ENCODE measurements at regions not wholly inside any gene's neighbourhood (a gene's known extent, or its start where the extent isn't known, plus 50 kb on each side); places are given as distances from the start of the nearest gene placed in this dataset.

DNA sequence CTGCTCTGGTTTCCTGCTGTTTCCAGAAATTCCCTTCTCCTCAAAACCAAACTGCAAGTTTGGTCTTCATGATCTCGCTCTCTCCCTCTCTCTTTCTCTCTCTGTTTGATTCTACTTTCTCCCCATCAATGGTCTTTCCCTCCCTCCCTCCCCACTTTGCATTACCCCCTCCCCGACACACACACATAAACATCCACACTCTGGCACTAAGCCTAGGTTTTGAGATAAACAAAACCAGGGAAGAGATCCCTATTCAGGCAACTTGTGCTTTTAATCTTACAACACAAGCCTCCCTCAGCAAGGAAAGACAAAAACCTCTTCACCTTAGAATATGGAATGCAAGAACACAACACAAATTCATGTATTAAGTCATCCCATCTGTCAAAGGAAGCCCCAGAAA, 73.5 kb upstream of the PTPRT start:
- TF ChIP-seq POLR2AphosphoS5 (IDR thresholded peaks at IDR 0.05; ENCODE audit: low read depth) (no peak), SPI1 (IDR thresholded peaks at IDR 0.05; ENCODE audit: borderline replicate concordance, low read depth) (no peak), GABPA (IDR thresholded peaks at IDR 0.05; ENCODE audit: low read depth) (no peak)
- TF ChIP-seq, protein P1, sequence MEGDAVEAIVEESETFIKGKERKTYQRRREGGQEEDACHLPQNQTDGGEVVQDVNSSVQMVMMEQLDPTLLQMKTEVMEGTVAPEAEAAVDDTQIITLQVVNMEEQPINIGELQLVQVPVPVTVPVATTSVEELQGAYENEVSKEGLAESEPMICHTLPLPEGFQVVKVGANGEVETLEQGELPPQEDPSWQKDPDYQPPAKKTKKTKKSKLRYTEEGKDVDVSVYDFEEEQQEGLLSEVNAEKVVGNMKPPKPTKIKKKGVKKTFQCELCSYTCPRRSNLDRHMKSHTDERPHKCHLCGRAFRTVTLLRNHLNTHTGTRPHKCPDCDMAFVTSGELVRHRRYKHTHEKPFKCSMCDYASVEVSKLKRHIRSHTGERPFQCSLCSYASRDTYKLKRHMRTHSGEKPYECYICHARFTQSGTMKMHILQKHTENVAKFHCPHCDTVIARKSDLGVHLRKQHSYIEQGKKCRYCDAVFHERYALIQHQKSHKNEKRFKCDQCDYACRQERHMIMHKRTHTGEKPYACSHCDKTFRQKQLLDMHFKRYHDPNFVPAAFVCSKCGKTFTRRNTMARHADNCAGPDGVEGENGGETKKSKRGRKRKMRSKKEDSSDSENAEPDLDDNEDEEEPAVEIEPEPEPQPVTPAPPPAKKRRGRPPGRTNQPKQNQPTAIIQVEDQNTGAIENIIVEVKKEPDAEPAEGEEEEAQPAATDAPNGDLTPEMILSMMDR (IDR thresholded peaks at IDR 0.05; ENCODE audit: insufficient read depth, low read length), result no peak
- TF ChIP-seq, protein P2, sequence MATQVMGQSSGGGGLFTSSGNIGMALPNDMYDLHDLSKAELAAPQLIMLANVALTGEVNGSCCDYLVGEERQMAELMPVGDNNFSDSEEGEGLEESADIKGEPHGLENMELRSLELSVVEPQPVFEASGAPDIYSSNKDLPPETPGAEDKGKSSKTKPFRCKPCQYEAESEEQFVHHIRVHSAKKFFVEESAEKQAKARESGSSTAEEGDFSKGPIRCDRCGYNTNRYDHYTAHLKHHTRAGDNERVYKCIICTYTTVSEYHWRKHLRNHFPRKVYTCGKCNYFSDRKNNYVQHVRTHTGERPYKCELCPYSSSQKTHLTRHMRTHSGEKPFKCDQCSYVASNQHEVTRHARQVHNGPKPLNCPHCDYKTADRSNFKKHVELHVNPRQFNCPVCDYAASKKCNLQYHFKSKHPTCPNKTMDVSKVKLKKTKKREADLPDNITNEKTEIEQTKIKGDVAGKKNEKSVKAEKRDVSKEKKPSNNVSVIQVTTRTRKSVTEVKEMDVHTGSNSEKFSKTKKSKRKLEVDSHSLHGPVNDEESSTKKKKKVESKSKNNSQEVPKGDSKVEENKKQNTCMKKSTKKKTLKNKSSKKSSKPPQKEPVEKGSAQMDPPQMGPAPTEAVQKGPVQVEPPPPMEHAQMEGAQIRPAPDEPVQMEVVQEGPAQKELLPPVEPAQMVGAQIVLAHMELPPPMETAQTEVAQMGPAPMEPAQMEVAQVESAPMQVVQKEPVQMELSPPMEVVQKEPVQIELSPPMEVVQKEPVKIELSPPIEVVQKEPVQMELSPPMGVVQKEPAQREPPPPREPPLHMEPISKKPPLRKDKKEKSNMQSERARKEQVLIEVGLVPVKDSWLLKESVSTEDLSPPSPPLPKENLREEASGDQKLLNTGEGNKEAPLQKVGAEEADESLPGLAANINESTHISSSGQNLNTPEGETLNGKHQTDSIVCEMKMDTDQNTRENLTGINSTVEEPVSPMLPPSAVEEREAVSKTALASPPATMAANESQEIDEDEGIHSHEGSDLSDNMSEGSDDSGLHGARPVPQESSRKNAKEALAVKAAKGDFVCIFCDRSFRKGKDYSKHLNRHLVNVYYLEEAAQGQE (IDR thresholded peaks at IDR 0.05; ENCODE audit: insufficient replicate concordance, low read depth), result no peak

All from HL-60 (cell line).